Tibial nerve (tissue), 4 donors: ENCODE measurements at regions not wholly inside any gene's neighbourhood (a gene's known extent, or its start where the extent isn't known, plus 50 kb on each side); places are given as distances from the start of the nearest gene placed in this dataset.

Experiments used
- CTCF ChIP-seq, 5 experiments: fragments of 200-600 bp in 3 of 5; fragments of 450-650 bp in 2 of 5; sonication (generic) in 3 of 5; IDR thresholded peaks; one replicate each; pipeline ENCODE4 v1.5.1; 2016 to 2019; ENCODE audit warnings: antibody characterized with exemption in 5 of 5, mild to moderate bottlenecking in 3 of 5, moderate library complexity in 2 of 5
- EP300 ChIP-seq, 2 donors: sonication (generic); formaldehyde crosslinking; IDR thresholded peaks; one replicate each; pipeline ENCODE4 v1.6.1; 2017; ENCODE audit warnings: antibody characterized with exemption in 2 of 2, mild to moderate bottlenecking in 1 of 2
- POLR2A ChIP-seq, 2 donors: fragments of 450-650 bp; IDR thresholded peaks; one replicate each; pipeline ENCODE4 v1.6.1; 2017; ENCODE audit warnings: antibody characterized with exemption in 2 of 2, mild to moderate bottlenecking in 2 of 2, moderate library complexity in 2 of 2

DNA sequence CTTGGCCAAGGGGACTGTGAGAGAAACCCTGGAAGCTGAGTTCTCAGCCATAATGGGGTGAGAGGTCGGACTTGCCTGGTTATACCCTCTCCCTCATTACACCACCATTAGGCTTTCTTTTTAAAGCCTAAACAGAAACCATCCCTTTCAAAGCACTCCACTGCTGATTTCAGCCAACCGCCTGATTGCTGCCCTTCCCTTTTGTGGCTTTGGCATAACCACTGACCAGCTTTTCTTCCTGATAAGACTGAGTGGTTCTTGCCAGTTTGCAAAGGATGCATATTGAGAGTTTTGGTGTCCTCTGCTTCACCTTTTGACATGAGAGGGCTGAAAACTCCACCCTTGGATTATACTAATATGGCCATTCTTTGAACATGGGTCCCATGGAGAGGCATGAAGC is 308.2 kb upstream of the GOT2 start:
- TF ChIP-seq CTCF (IDR thresholded peaks at IDR 0.05) (no peak), POLR2A (IDR thresholded peaks at IDR 0.05) (no peak), EP300 (IDR thresholded peaks at IDR 0.05) (no peak)
